PC-9 (cell line): ENCODE measurements at regions not wholly inside any gene's neighbourhood (a gene's known extent, or its start where the extent isn't known, plus 50 kb on each side); places are given as distances from the start of the nearest gene placed in this dataset.

Experiments used
- BruUV-seq: library from RNA; stranded (reverse); fragments of 400-500 nt; replicated peaks from 2 replicates; lab custom pipeline; 2021; lab: Mats Ljungman, UMichigan
- CTCF ChIA-PET: fragments of 300-600 bp; sonication (Branson Sonifier 250); formaldehyde crosslinking; loops from one replicate; lab custom pipeline; 2022; ENCODE audit warnings: antibody characterized with exemption; lab: Charles Lee
- POLR2A ChIA-PET: fragments of 300-600 bp; sonication (Branson Sonifier 250); formaldehyde crosslinking; loops from one replicate; lab custom pipeline; 2022; ENCODE audit warnings: antibody characterized with exemption; ENCODE audit not compliant: unreplicated experiment; lab: Charles Lee
- DNase-seq, 2 experiments: peaks; one replicate each; pipeline versions ENCODE4 v3.0.0 to v3.0.0-alpha.2; 2015 to 2022; ENCODE audit warnings: mixed read lengths in 1 of 2
- H2AFZ ChIP-seq: fragments of 200-600 bp; sonication (generic); 2 replicates; pipeline ENCODE4 v1.8.1; 2017; ENCODE audit warnings: antibody characterized with exemption
- H3F3A ChIP-seq: fragments of 200-600 bp; sonication (generic); 2 replicates; pipeline ENCODE4 v1.8.1; 2017; ENCODE audit warnings: antibody characterized with exemption, mild to moderate bottlenecking, low read depth; ENCODE audit not compliant: insufficient read depth
- H3K27ac ChIP-seq: fragments of 200-600 bp; sonication (generic); 2 replicates; pipeline ENCODE4 v1.6.1; 2016; ENCODE audit warnings: mixed run types
- H3K27me3 ChIP-seq: fragments of 200-600 bp; sonication (generic); 2 replicates; pipeline ENCODE4 v1.6.1; 2016; ENCODE audit warnings: low read depth, mixed run types; ENCODE audit not compliant: insufficient read depth
- H3K36me3 ChIP-seq: fragments of 200-600 bp; sonication (generic); 2 replicates; pipeline ENCODE4 v1.6.1; 2016; ENCODE audit warnings: low read depth, mixed run types
- H3K4me1 ChIP-seq: fragments of 200-600 bp; sonication (generic); replicated peaks from 2 replicates; pipeline ENCODE4 v1.6.1; 2016; ENCODE audit warnings: mixed run types; ENCODE audit not compliant: insufficient read depth
- H3K4me2 ChIP-seq: fragments of 200-600 bp; sonication (generic); 2 replicates; pipeline ENCODE4 v1.6.1; 2017; ENCODE audit warnings: mixed run types
- H3K4me3 ChIP-seq: fragments of 200-600 bp; sonication (generic); 2 replicates; pipeline ENCODE4 v1.6.1; 2016; ENCODE audit warnings: mixed run types
- H3K79me2 ChIP-seq: fragments of 200-600 bp; sonication (generic); 2 replicates; pipeline ENCODE4 v1.6.1; 2017; ENCODE audit warnings: low read depth, mixed run types
- H3K9me2 ChIP-seq: fragments of 200-600 bp; sonication (generic); 2 replicates; pipeline ENCODE4 v1.8.1; 2017; ENCODE audit warnings: mild to moderate bottlenecking; ENCODE audit not compliant: insufficient read depth
- H3K9me3 ChIP-seq: fragments of 200-600 bp; sonication (generic); 2 replicates; pipeline ENCODE4 v1.8.1; 2016; ENCODE audit warnings: low read depth; ENCODE audit not compliant: insufficient read depth
- H4K20me1 ChIP-seq: fragments of 200-600 bp; sonication (generic); 2 replicates; pipeline ENCODE4 v1.8.1; 2017; ENCODE audit not compliant: insufficient read depth
- CTCF ChIP-seq: fragments of 200-600 bp; sonication (generic); conservative IDR thresholded peaks from 2 replicates; pipeline ENCODE4 v1.6.1; 2017; ENCODE audit warnings: mixed run types, antibody characterized with exemption, mild to moderate bottlenecking, moderate library complexity
- EZH2 ChIP-seq: fragments of 200-600 bp; sonication (generic); IDR thresholded peaks from 2 replicates; pipeline ENCODE4 v1.8.0; 2017; ENCODE audit warnings: antibody characterized with exemption, low read depth
- intact Hi-C: fragments of 100-400 bp; cut with micrococcal nuclease; formaldehyde crosslinking; loops from one replicate; pipeline ENCODE4 v1.10.0; 2022; ENCODE audit not compliant: unreplicated experiment

DNA sequence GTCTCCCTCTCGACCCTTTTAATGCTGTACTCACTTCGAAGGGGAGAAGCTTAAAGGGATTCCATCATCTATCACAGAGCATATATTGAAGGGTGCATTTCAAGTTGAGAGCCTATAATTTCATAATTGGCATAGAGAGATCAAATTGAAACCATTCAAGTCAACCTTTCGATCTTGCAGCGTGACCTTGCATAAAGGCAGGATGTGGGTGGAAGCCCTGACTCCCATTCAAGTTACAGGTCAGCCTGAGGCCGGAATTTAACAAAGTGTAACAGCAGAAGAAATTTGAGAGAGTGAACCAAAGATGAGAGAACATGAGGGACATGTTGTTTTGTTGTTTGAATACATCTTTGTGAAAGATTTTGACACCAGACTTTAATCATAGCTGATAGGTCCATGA lies 195.3 kb upstream of the TPK1 start:
- CTCF ChIA-PET: no interaction called here

GRCh38 chr7:145030754-145031153 lies 194.9 kb upstream of the TPK1 start:
- CTCF ChIA-PET: no interaction called here
- POLR2A ChIA-PET: no interaction called here
- Histone ChIP-seq H3K4me2 (no peak overlapping the region), H4K20me1 (no peaks in the 10 kb centered on the region), H3K36me3 (no peaks in the 10 kb centered on the region), H3K27me3 (no peaks in the 10 kb centered on the region), H3K9me2 (no peaks in the 10 kb centered on the region), H3K4me3 (no peak overlapping the region), H2AFZ (no peak overlapping the region), H3K79me2 (no peaks in the 10 kb centered on the region), H3K27ac (no peak overlapping the region), H3F3A (no peaks in the 10 kb centered on the region), H3K4me1 (no peaks in the 10 kb centered on the region), H3K9me3 (no peaks in the 10 kb centered on the region)
- no peak for DNase-seq
- intact Hi-C loops: no loop called here
- no TSS peak for BruUV-seq
- TF ChIP-seq EZH2 (no peak), CTCF (no peak)

More for the DNA sequence above, 195.3 kb upstream of the TPK1 start:
- BruUV-seq: no TSS peak
- DNase-seq: no peak
- Histone ChIP-seq H3K9me2 (no peaks in the 10 kb centered on the region), H3K27me3 (no peaks in the 10 kb centered on the region), H3K4me1 (no peaks in the 10 kb centered on the region), H2AFZ (no peak overlapping the region), H3K4me2 (no peak overlapping the region; the same call in 1 of the 2 replicates), H3K4me3 (no peak overlapping the region), H3K36me3 (no peaks in the 10 kb centered on the region), H3K9me3 (no peaks in the 10 kb centered on the region), H3K79me2 (no peaks in the 10 kb centered on the region), H3F3A (no peaks in the 10 kb centered on the region), H4K20me1 (no peaks in the 10 kb centered on the region), H3K27ac (no peak overlapping the region)
- intact Hi-C loops: no loop called here
- POLR2A ChIA-PET: no interaction called here
- TF ChIP-seq CTCF (no peak), EZH2 (no peak)

GRCh38 chr7:145020454-145020853 lies 184.6 kb upstream of the TPK1 start:
- Histone ChIP-seq H3K27ac (no peak overlapping the region), H2AFZ (no peak overlapping the region), H4K20me1 (no peaks in the 10 kb centered on the region), H3K4me2 (no peak overlapping the region), H3K27me3 (no peaks in the 10 kb centered on the region), H3K79me2 (no peaks in the 10 kb centered on the region), H3K4me3 (no peak overlapping the region), H3K9me3 (no peaks in the 10 kb centered on the region), H3F3A (no peaks in the 10 kb centered on the region), H3K4me1 (no peaks in the 10 kb centered on the region), H3K36me3 (no peaks in the 10 kb centered on the region), H3K9me2 (no peaks in the 10 kb centered on the region)
- DNase-seq: no peak
- BruUV-seq: no TSS peak
- TF ChIP-seq CTCF (no peak), EZH2 (no peak)
- intact Hi-C loops: no loop called here
- CTCF ChIA-PET: no interaction called here
- POLR2A ChIA-PET: no interaction called here
